ENCODE measurements at regions not wholly inside any gene's neighbourhood (a gene's known extent, or its start where the extent isn't known, plus 50 kb on each side); places are given as distances from the start of the nearest gene placed in this dataset.

DNA sequence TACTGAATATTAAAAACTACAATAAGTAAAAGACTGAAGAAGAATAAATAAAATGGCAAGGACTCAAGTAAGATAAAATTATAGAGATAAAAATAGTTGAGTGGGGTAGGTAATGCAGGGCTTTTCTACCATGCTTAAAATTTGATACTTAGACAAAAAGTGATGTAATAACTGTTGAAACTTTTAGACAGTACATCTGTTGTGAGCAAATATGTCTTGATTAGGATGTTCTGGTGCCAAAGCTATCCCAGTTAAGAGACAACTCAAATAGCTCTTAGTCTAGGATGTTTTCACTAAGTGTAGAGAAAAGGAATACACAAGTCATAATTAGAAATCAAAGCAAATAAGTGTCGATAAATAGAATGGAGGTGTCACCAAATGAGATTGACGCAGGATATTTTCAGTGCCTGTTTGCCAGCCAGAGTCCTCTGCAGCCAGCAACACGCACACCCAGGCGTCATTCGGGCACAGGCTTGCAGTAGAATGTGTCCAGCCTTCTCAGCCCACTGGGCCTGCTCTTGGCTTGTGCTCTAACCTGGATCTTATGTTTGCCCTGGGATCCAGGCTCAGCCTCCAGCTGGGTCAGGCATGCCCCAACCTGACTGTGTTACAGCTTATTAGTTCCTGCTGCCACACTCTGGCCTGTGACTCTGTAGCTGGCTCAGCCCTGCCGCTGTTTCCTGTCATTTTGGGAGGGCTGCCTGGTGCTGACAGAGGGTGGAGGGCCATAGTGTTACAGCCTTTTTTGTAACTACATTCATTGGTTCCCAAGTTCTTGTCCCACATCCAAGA lies 766.2 kb downstream of the PCDH17 start:
- TF ChIP-seq, protein P1, sequence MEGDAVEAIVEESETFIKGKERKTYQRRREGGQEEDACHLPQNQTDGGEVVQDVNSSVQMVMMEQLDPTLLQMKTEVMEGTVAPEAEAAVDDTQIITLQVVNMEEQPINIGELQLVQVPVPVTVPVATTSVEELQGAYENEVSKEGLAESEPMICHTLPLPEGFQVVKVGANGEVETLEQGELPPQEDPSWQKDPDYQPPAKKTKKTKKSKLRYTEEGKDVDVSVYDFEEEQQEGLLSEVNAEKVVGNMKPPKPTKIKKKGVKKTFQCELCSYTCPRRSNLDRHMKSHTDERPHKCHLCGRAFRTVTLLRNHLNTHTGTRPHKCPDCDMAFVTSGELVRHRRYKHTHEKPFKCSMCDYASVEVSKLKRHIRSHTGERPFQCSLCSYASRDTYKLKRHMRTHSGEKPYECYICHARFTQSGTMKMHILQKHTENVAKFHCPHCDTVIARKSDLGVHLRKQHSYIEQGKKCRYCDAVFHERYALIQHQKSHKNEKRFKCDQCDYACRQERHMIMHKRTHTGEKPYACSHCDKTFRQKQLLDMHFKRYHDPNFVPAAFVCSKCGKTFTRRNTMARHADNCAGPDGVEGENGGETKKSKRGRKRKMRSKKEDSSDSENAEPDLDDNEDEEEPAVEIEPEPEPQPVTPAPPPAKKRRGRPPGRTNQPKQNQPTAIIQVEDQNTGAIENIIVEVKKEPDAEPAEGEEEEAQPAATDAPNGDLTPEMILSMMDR (IDR thresholded peaks at IDR 0.05) = no peak
- no peak for TF ChIP-seq POLR2AphosphoS5 (IDR thresholded peaks at IDR 0.05)

All from gastroesophageal sphincter (tissue), 3 donors.